EL (cell line): ENCODE measurements at regions not wholly inside any gene's neighbourhood (a gene's known extent, or its start where the extent isn't known, plus 50 kb on each side); places are given as distances from the start of the nearest gene placed in this dataset.
"Not testable (repeated sequence)": the region's sequence is repeated elsewhere in the genome, so short reads cannot be mapped to it uniquely, and the experiment has no call there.

Experiments used
- DNase-seq: peaks from one replicate; pipeline ENCODE4 v3.0.0-alpha.2; 2016

DNA sequence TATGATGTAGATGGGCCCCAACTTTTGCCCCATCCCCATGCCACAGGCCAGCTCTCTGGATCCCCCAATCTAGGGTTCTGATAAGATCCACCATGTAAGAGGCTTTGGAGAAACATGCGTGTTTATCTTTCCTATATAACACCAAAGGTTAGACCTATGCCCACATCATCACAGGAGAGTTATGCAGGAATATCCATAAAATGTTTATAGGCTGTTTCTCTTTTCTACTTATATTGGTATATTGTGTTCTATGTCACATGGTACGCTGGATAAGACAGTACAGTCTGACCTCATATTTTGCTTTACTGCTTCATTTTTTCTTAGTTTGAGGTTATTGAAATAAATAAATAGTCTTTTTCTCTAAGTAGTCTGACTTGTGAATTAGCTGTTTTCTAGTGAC lies 1013.9 kb upstream of the GYPC start:
- no peak for DNase-seq

DNA sequence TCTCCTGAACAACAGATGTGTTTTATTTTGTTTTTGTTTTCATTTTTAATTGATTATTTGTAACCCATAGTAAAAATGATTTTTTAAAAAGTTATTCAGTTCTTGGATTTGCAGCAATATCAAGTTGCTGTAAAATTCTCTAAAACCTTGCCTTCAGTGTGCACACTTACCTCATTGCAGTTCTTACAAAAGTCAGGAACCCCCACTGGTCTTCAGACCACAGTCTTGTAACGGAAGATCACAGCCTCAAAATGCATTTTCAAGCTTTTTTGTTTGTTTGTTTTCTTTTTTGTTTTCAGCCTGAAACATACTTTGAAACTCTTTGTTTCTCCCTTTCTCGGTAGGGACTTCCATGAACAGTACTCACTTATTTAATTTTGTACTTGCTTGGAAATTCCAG lies 1012.8 kb upstream of the GYPC start:
- no peak for DNase-seq

DNA sequence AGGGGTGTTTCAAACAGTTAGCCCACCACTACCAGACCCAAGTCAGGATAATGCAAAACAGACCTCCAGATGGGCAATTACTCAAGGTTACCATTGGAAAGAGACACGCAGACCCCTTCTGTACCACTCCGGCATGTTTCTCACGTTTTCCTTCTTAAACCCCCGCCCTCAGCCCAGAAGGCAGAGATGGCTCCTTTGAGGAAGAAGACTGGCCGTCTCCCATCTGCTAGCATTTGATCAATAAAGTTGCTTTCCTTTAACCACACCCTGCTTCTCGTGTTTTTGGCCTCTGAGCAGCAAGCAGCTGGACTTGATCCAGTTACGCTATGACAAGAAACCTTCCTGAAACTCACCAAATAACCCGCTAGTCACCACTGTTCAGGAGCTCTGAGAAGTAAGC lies 1012.4 kb upstream of the GYPC start:
- no peak for DNase-seq

DNA sequence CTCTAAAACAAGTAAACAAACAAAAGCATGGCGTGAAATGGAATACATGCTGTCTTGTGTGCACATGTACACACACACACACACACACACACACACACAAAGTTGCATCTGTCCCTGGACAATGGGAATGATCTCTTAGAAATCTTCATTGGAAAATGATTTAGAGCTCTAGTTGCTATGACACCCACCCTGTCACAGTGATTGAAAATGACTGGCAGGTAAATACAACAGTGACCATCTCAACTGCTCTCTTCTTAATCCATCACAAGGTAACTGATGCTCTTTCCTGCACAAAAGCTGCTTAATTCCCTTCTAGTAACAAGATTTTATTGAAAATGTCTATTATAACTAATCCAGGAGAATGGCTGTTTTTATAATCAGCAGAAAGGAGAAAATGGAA lies 1011.7 kb upstream of the GYPC start:
- DNase-seq, result no peak

DNA sequence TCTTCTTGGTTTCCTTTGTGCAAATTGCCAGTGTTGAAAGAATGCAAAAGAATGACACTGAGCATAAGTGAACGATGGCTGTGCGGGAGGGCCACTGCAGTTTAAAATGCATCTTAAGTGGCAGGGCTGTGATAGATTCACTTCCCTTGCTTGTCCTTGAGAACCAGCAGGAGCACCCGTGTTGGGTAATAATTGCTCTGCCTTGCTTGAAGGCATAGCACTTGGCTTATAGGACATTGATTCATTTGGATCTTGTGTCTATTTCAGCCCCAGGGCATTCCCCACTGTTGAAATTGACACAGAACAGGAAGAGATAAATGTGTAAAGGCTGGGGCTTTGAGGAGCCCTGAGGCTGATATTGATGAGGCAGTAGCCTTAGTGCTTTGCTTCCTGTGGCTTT lies 1003.7 kb upstream of the GYPC start:
- DNase-seq, result no peak

DNA sequence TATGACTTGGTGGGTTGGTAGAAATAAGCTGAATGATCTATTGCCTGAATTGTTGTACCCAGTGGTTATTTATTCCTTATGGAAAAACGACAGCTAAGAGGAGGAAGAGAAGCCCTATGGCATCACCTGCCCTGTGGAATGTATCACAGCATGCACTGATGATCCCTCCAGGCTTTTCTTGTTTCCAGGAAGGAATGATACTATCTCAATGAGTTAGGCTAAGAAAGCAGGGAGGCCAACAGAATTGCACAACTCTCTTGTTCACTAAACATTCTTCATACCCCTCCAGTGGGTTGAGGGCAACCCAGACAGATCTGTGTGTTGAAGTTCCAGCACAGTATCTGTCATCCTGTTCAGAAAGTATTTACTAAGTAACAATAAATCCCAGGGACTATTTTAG lies 1001.7 kb upstream of the GYPC start:
- DNase-seq, result no peak

DNA sequence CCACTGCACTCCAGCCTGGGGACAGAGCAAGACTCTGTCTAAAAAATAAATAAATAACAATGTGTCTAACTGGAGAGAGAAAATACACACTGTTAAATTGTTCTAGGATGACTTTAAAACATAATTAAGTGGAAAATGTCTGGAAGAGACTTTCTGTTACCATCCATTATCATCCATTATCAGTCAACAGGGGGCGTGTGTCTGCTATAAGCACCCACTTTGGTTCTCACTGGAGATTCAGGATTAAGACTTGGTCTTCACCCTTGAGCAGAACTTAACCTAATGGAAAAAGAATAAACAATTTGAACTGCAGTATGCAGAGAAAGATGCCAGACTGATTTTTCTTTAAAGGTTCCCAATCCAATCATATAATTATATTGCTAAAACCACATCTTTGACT lies 999.8 kb upstream of the GYPC start:
- no peak for DNase-seq

DNA sequence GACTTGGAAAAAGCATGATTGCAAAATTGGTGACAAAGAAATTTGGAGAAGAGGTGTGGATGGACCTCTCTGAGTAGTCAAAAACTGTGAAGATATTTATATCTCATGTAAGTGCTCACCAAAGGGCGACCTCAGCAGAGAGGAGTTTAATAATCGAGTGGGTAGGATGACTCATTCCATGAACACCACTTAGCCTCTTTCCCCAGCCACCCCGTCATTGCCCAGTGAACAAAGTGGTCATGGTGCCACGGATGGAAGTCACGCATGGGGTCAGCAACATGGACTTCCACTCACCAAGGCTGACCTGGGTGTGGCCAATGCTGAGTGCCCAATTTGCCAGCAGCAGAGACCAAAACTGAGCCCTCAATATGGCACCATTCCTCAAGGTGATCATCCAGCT lies 997.4 kb upstream of the GYPC start:
- DNase-seq, result no peak

DNA sequence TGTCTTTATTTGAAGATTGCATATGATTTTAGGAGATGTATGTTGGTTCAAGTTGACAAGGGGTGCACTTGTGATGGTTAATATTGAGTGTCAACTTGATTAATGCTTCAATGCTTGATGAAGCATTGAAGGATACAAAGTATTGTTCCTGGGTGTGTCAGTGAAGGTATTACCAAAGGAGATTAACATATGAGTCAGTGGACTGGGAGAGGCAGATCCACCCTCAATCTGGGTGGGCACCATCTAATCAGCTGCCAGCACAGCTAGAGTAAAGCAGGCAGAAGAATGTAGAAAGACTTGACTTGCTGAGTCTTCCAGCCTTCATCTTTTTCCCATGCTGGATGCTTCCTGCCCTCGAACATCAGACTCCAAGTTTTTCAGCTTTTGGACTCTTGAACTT lies 995.6 kb upstream of the GYPC start:
- DNase-seq, result not testable (repeated sequence)

DNA sequence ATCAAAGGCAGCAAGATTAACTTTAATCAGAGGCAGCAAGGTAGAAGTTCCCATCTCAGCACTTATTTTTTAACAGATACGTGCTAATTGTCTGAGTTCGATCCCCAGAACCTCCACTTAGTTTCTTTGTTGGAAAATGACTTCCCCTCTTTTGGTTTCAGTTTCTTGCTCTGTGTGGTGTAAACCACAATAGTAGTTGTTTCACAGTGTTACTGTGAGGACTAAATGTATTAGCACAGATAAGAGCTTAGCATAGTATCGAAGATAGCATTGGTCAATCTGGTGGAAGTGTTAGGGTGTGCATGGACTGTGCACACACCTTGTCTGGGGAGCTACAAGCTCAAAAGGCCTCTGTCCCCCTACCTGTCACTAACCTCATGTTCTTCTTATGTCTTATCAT lies 988.3 kb upstream of the GYPC start:
- DNase-seq, result no peak

DNA sequence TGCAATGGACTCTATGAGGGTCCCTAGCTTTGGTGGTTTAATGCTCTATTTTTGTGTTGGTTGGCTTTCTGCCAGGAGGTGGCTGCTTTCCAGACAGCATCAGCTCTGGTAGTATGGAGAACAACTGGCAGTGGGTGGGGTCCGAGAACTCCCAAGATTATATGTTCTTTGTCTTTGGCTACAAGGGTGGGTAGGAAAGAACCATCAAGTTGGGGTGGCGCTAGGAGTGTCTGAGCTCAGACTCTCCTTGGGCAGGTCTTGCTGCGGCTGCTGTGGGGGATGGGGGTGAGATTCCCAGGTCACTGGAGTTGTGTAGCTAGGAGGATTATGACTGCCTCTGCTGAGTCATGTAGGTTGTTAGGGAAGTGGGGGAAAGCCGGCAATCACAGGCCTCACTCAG lies 976.1 kb upstream of the GYPC start:
- DNase-seq, result no peak

DNA sequence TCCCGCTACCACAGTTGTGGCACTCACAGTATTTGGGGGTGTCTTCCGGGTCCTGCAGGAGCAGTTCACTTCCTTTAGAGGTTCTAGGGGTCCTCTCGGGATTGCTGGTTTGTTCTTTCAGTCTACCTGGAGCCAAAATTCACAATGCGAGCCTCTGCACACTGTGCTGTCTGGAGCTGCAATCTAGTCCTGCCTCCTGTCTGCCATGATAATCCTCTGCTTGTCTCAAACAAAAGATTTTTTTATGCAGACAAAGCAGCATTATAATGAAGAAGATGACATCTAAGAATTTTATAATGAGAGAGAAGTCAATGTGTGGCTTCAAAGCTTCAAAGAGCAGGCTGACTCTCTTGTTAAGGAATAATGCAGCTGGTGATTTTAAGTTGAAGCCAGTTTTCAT lies 975.1 kb upstream of the GYPC start:
- DNase-seq, result no peak

DNA sequence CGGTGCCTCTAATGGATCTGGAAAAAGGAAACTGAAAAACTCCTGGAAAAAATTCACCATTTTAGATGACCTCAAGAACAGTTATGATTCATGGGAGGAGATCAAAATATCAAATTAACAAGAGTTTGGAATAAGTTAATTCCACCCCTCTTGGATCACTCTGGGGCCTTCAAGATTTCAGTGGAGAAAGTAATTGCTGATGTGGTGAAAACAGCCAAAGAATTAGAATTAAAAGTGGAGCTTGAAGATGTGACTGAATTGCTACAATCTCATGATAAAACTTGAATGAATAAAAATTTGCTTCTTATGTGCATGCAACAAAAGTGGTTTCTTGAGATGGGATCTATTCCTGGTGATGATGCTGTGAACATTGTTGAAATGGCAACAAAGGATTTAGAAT lies 974.4 kb upstream of the GYPC start:
- DNase-seq, result no peak

DNA sequence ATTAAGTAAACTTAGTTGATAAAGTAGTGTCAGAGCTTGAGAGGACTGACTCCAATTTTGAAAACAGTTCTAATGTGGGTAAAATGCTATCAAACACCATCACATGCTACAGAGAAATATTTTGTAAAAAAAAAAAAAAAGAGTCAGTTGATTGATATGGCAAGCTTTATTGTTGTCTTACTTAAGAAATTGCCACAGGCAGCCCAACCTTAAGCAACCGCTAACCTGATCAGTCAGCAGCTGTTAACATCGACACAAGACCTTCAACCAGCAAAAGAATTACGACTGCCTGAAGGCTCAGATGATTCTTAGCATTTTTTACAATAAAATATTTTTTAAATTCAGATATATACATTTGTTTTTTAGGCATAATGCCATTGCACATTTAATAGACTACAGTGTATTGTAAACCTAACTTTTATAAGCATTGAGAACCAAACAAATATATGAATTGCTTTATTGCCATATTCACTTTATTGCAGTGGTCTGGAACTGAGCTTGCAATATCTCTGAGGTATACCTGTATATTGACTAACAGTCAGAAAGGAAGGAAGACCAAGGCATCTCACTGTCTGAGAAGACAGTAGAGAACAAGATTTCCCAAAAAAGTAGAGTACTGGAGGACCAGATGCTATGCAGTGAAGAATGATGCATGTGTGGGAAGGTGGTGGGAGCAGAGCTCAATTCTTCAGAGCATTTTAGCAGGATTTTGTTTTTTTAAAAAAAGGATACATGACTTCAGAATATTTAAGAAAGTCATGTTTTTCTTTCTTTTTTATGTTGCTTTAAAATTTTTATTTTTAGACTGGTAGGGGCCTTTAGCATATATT lies 973.8 kb upstream of the GYPC start:
- no peak for DNase-seq

DNA sequence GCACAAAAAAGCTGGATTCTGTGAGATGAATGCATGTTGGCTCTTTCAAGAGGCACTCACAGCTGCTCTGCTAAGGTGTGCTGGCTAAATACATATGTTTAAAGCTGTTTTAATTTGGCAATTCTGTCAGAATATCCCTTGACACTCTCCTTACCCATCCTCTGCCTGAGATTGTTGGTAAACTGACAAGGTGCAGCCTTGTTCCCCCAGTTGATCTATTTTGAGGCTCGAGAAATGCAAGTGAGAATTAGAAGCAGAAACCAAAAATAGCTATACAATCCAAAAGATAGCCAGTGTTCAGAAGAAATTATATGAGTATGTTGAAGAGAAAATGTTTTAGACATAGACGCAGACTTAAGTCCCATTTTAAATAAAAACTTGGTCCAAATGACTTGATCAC lies 971.7 kb upstream of the GYPC start:
- DNase-seq, result no peak

DNA sequence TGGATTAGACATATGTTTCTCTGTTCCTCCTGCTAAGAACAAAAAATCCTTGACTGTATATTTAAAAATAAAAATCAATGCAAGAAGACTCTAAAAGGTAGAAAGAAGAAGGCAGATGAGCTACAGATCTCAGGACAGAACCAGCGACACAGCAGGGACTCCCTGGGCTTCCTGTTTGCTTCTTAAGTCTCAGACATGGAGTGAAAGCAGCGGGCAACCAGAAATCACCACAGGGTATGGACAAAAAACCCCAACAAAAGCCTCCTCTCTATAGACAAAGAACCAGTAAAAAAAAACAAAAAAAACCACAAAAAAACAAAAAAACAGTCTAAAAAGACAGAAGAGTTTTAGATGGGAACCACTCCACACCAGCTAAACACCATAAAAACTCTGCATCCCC lies 971.0 kb upstream of the GYPC start:
- DNase-seq, result no peak

DNA sequence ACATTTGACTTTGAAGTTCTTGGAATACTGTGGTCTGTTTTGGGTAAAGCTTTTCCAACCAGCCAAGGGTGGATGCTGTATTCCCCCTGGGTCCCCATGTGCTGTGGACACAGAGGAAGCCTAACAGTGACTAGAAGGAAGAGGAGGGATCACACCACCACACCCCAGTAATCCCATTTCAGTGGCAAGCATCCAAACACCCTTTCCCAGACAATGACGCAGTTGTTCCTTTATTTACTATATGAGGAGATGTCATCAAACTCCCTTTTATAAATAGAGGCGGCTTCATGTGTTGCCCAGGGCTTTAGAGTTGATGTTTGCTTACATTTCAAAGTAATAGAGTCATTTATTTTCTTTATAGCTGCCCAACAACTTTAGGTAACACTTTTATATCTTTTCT lies 959.4 kb upstream of the GYPC start:
- DNase-seq, result no peak

DNA sequence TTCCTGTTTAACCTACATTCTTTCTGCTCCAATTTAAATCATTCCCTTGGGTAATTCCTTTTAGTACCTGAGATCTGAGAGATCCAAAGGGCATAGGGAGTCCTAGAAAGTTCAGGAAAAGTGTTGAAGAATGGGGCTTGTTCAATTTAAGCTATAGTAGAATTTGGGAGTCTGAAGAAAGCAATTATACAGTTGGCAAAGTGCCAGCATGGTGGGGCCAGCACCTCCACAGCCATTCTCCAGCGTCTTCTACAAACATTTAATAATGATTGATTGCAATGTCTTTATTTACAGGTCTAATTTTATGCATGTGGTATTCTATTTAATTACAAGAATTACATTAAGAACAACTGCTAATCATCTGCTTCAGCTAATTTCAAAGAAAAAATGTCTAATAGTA lies 957.7 kb upstream of the GYPC start:
- no peak for DNase-seq

DNA sequence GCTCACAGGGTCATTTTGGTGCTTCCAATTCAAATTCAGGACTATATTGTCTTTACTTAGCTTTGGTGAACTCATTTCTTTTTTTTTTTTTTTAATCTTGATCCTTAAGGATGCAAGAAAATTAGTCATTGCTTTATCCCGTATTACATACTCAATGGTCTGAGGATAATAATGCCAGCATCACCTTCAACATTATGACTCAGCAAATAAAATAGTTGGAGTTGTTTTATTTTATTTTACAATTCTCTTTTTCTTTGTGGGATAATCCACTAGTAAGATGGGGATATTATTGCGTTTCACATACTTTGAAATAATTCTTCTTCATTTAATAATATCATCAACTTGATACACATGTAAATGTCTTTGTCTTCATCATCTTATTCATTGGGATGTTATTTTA lies 954.9 kb upstream of the GYPC start:
- no peak for DNase-seq

DNA sequence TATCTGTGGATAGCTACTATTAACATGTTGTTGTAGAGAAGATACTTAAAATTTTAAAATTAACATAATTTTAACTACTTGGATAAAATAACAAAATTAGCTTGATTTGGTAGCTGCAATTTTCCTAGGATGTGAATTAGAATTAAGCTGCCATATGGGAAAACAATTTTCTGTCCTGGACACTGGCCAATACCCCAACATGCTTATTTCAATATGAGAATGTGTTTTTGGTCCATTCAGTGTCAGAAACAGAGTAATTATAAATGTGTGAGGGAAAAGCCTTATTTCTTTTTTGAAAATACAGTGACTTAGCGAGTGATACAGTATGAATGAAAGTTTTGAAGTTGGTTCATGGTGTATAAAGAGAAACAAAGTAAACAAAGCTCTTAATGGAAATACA lies 948.3 kb upstream of the GYPC start:
- DNase-seq, result no peak

DNA sequence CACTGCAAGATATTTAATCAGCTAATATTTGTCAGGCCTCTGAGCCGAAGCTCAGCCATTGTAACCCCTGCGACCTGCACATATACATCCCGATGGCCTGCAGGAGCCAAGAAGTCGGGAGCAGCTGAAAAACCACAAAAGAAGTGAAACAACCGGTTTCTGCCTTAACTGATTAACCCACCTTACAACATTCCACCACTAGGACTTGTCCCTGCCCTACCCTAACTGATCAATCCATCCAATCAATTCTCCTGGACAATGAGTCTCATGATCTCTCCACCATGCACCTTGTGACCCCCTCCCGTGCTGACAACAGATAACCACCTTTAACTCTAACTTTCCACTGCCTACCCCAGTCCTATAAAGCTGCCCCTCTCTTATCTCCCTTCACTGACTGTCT lies 945.4 kb upstream of the GYPC start:
- no peak for DNase-seq

DNA sequence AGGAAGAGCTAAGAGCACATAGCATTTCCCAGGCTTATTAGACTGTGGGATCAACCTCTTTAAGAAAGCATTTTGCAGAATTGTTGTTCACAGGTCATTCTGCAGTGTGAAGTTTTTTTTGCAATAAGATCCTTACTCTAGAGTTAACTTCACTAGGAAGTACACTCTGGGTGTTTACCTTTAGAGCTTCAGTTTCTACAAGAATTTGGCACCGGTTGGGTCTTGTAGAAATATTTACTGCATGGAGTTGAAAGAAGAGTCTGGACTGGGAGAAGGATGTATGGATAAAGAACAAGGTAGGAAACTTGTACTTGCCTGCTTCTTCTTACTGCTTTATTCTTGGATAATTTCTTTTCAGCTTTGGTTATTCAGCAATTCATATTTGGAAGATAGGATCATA lies 944.9 kb upstream of the GYPC start:
- DNase-seq, result no peak

DNA sequence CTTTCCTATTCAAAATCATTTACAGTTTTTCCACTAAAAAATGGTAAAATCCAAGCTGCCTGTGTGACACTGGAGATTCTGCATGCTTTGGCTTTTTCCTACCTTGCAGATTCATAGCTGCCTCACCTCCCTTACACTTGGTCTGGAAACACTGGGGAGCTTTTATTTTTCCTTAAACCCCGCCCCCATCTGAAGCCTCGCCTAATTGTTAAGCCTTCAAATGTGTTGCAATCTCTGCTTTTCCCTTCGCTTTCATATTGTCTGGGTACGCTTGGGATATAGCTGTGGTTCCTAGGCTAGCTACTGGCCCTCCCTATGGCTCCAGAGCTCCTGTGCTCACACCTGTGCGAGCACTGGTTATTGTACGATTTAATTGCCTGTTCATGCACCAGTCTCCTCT lies 942.4 kb upstream of the GYPC start:
- DNase-seq, result no peak

DNA sequence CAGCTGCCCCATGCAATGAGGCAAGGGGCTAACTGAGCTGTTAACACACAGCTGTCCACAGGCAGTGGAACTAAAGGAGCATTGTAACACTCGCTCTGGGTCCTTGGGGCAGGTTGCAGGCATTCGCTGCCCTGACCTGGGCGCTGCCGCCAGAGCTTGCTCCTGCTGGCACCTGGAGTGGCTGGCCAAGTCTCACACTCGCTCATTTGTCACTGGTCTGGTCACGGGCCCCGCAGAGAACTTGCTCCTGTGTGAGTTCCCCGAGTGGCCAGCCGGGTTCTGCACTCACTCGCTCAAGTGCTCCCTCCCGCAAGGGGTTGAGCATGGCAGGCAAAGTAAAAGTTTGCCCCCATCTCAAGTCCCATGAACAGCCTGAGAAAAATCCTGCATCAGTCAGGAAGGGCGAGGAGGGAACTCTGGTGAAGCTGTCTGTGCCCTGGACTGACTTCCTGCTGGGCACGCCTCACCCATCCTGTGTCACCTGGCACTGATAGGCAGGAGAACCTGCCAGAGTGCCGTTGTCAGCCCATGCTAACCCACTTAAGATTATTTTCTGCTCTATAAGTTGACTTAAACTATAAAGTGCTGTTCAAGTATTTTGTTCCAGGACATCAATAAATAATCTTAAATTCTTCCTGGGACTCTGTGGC lies 934.8 kb upstream of the GYPC start:
- DNase-seq, result no peak

DNA sequence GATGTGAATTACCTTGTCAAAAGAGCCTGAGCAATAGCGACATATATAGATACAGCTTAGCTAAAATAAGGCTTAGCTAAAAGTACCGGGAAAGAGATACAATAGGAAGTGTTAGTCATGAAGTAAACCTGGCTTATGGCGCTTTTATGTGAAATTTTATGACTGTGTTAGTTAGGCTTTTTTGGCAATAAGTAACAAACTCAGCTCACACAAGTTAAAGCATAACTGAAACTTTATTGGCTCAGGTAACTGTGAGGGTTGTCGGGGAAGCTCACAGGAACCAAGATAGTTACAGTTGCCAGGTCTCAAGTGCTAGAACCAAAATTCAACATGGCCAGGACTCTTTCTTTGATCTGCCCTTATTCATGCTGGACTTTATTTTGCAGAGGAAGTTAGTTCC lies 925.0 kb upstream of the GYPC start:
- DNase-seq, result no peak
